Keratinocyte (primary cell): ENCODE measurements at regions not wholly inside any gene's neighbourhood (a gene's known extent, or its start where the extent isn't known, plus 50 kb on each side); places are given as distances from the start of the nearest gene placed in this dataset.

Experiments
- DNase-seq: peaks from one replicate; pipeline ENCODE4 v3.0.0-alpha.2; 2011; ENCODE audit warnings: low read depth, missing footprints, low spot score
- FAIRE-seq: peaks from 2 replicates; lab custom pipeline; 2011; peaks lifted over from hg19 to GRCh38; lab: Jason Lieb, UNC
- H2AFZ ChIP-seq: 2 replicates; pipeline ENCODE4 v1.6.0; 2012; ENCODE audit warnings: low read length, control low read depth, inconsistent platforms; ENCODE audit not compliant: control insufficient read depth
- H3K27ac ChIP-seq: 2 replicates; pipeline ENCODE4 v1.5.1; 2011; ENCODE audit warnings: low read length; ENCODE audit not compliant: control insufficient read depth, insufficient read depth
- H3K27me3 ChIP-seq: 3 replicates; pipeline ENCODE4 v1.6.0; 2011; ENCODE audit warnings: low read length; ENCODE audit not compliant: control insufficient read depth, insufficient read depth; ENCODE audit errors: extremely low read depth
- H3K36me3 ChIP-seq, 2 experiments: 2 replicates in 1 of 2; 3 replicates in 1 of 2; pipeline ENCODE4 v1.5.1; 2011; ENCODE audit warnings: low read length in 2 of 2, mild to moderate bottlenecking in 1 of 2; ENCODE audit not compliant: control insufficient read depth in 2 of 2, insufficient read depth in 2 of 2; ENCODE audit errors: extremely low read depth in 1 of 2
- H3K4me1 ChIP-seq: 3 replicates; pipeline ENCODE4 v1.5.1; 2011; ENCODE audit warnings: low read length; ENCODE audit not compliant: control insufficient read depth, insufficient read depth; ENCODE audit errors: extremely low read depth
- H3K4me2 ChIP-seq: 3 replicates; pipeline ENCODE4 v1.6.0; 2011; ENCODE audit warnings: low read depth, low read length; ENCODE audit not compliant: control insufficient read depth, insufficient read depth; ENCODE audit errors: extremely low read depth
- H3K4me3 ChIP-seq, 3 experiments: fragments of 200-600 bp in 1 of 3; sonication (generic) in 1 of 3; 2 replicates in 2 of 3; 3 replicates in 1 of 3; pipeline ENCODE4 v1.5.1; 2011 to 2016; ENCODE audit warnings: low read length in 3 of 3, mild to moderate bottlenecking in 3 of 3, control low read depth in 2 of 3, inconsistent platforms in 1 of 3, low read depth in 1 of 3, mixed read lengths in 1 of 3, mixed run types in 1 of 3, moderate library complexity in 1 of 3; ENCODE audit not compliant: control insufficient read depth in 2 of 3, insufficient read depth in 2 of 3; ENCODE audit errors: extremely low read depth in 1 of 3
- H3K79me2 ChIP-seq: 2 replicates; pipeline ENCODE4 v1.6.0; 2012; ENCODE audit warnings: low read length; ENCODE audit not compliant: control insufficient read depth, insufficient read depth
- H3K9ac ChIP-seq: 3 replicates; pipeline ENCODE4 v1.6.0; 2011; ENCODE audit warnings: low read length; ENCODE audit not compliant: control insufficient read depth, insufficient read depth; ENCODE audit errors: extremely low read depth
- H3K9me1 ChIP-seq: 3 replicates; pipeline ENCODE4 v1.6.0; 2011; ENCODE audit warnings: low read length; ENCODE audit not compliant: control insufficient read depth, insufficient read depth; ENCODE audit errors: extremely low read depth
- H3K9me3 ChIP-seq: 2 replicates; pipeline ENCODE4 v1.5.1; 2012; ENCODE audit warnings: low read depth, low read length; ENCODE audit not compliant: control insufficient read depth
- H4K20me1 ChIP-seq: 3 replicates; pipeline ENCODE4 v1.6.0; 2011; ENCODE audit warnings: low read length; ENCODE audit not compliant: control insufficient read depth, insufficient read depth; ENCODE audit errors: extremely low read depth
- CTCF ChIP-seq, 3 experiments: IDR thresholded peaks in 1 of 3; conservative IDR thresholded peaks in 1 of 3; optimal IDR thresholded peaks in 1 of 3; 2 replicates in 2 of 3; 3 replicates in 1 of 3; pipeline versions ENCODE3 to v1.5.1; 2011; ENCODE audit warnings: low read length in 3 of 3, mild to moderate bottlenecking in 3 of 3, moderate library complexity in 2 of 3, control low read depth in 1 of 3, inconsistent platforms in 1 of 3; ENCODE audit not compliant: insufficient read depth in 2 of 3; ENCODE audit errors: extremely low read depth in 1 of 3
- EZH2 ChIP-seq: IDR thresholded peaks from one replicate; pipeline ENCODE4 v1.6.1; 2012; ENCODE audit warnings: inconsistent platforms, mild to moderate bottlenecking, low read length, moderate library complexity
- dilution Hi-C: fragments of 300-500 bp; cut with MboI; formaldehyde crosslinking; loops from one replicate; pipeline ENCODE4 v1.7.0; 2020; ENCODE audit warnings: low sequenced_read_pairs; ENCODE audit not compliant: extremely low pct_ligation_motif_present

- peak; percentile 17 for FAIRE-seq
Observed at GRCh38 chr3:146715170-146715569, 110.0 kb upstream of the PLSCR5 start.

GRCh38 chr3:146712806-146713205 lies 107.7 kb upstream of the PLSCR5 start:
- Histone ChIP-seq H3K79me2 (no peaks in the 10 kb centered on the region), H3K4me2 (no peak overlapping the region), H3K9me1 (no peaks in the 10 kb centered on the region), H3K27ac (no peak overlapping the region), H4K20me1 (no peaks in the 10 kb centered on the region), H3K4me3 (no peak overlapping the region), H3K27me3 (no peaks in the 10 kb centered on the region), H2AFZ (no peak overlapping the region), H3K36me3 (no peaks in the 10 kb centered on the region), H3K4me1 (no peaks in the 10 kb centered on the region), H3K9me3 (no peaks in the 10 kb centered on the region), H3K9ac (no peak overlapping the region)
- DNase-seq (no peak), FAIRE-seq (no peak)
- dilution Hi-C loops = no loop called here
- TF ChIP-seq EZH2 (no peak), CTCF (optimal IDR thresholded peaks at IDR 0.05 in 1 of 3, IDR thresholded peaks at IDR 0.05 in 1 of 3, conservative IDR thresholded peaks at IDR 0.05 in 1 of 3; ENCODE audit: extremely low read depth in 1 of 3, insufficient read depth in 2 of 3, low read length in 3 of 3) (no peak)

More at GRCh38 chr3:146715170-146715569, 110.0 kb upstream of the PLSCR5 start:
- Histone ChIP-seq H3K27me3 (no peaks in the 10 kb centered on the region), H3K27ac (no peak overlapping the region), H3K4me1 (no peaks in the 10 kb centered on the region), H4K20me1 (no peaks in the 10 kb centered on the region), H3K79me2 (no peaks in the 10 kb centered on the region), H2AFZ (no peak overlapping the region), H3K9me1 (no peaks in the 10 kb centered on the region), H3K4me2 (no peak overlapping the region), H3K9ac (no peak overlapping the region), H3K36me3 (no peaks in the 10 kb centered on the region), H3K4me3 (no peak overlapping the region), H3K9me3 (no peaks in the 10 kb centered on the region)
- dilution Hi-C loops = no loop called here
- no peak for DNase-seq
- no peak for TF ChIP-seq CTCF (optimal IDR thresholded peaks at IDR 0.05 in 1 of 3, IDR thresholded peaks at IDR 0.05 in 1 of 3, conservative IDR thresholded peaks at IDR 0.05 in 1 of 3; ENCODE audit: extremely low read depth in 1 of 3, insufficient read depth in 2 of 3, low read length in 3 of 3)
- no peak for TF ChIP-seq EZH2
